CD4-positive, alpha-beta T cell treated with Interleukin-17A for 4 hours (primary cell): ENCODE measurements at regions not wholly inside any gene's neighbourhood (a gene's known extent, or its start where the extent isn't known, plus 50 kb on each side); places are given as distances from the start of the nearest gene placed in this dataset.
A peak's percentile ranks its signal among the peaks of the same experiment; 100 is the strongest.

Experiments used
- DNase-seq: peaks from one replicate; pipeline ENCODE4 v3.0.0-alpha.2; 2020; ENCODE audit warnings: mixed read lengths

GRCh38 chr15:91476861-91477260 lies 376.6 kb upstream of the SLCO3A1 start:
- DNase-seq: no peak

- no peak for DNase-seq
Measured at GRCh38 chr15:91478717-91479191, 374.8 kb upstream of the SLCO3A1 start.

- DNase-seq: no peak
Measured at GRCh38 chr15:91480426-91480825, 373.1 kb upstream of the SLCO3A1 start.

GRCh38 chr15:91482799-91483198 lies 370.7 kb upstream of the SLCO3A1 start:
- no peak for DNase-seq

- no peak for DNase-seq
Measured at GRCh38 chr15:91484141-91484540, 369.4 kb upstream of the SLCO3A1 start.

- DNase-seq: no peak
Measured at GRCh38 chr15:91488452-91488851, 365.1 kb upstream of the SLCO3A1 start.

GRCh38 chr15:91490211-91490610 lies 363.3 kb upstream of the SLCO3A1 start:
- no peak for DNase-seq

GRCh38 chr15:91491101-91491950 lies 362.2 kb upstream of the SLCO3A1 start:
- no peak for DNase-seq

- DNase-seq: no peak
Measured at GRCh38 chr15:91496754-91497691, 356.5 kb upstream of the SLCO3A1 start.

GRCh38 chr15:91498046-91498748 lies 355.3 kb upstream of the SLCO3A1 start:
- no peak for DNase-seq

GRCh38 chr15:91498749-91499062 lies 354.8 kb upstream of the SLCO3A1 start:
- no peak for DNase-seq

GRCh38 chr15:91499774-91500383 lies 353.6 kb upstream of the SLCO3A1 start:
- DNase-seq: no peak

- no peak for DNase-seq
Measured at GRCh38 chr15:91508633-91509032, 344.9 kb upstream of the SLCO3A1 start.

- no peak for DNase-seq
Measured at GRCh38 chr15:91514147-91514546, 339.4 kb upstream of the SLCO3A1 start.

- DNase-seq: no peak
Measured at GRCh38 chr15:91515188-91515754, 338.2 kb upstream of the SLCO3A1 start.

- DNase-seq: no peak
Measured at GRCh38 chr15:91516866-91517265, 336.6 kb upstream of the SLCO3A1 start.

- DNase-seq: no peak
Measured at GRCh38 chr15:91517491-91518200, 335.9 kb upstream of the SLCO3A1 start.

GRCh38 chr15:91520850-91521249 lies 332.7 kb upstream of the SLCO3A1 start:
- no peak for DNase-seq

- no peak for DNase-seq
Measured at GRCh38 chr15:91521548-91521947, 332.0 kb upstream of the SLCO3A1 start.

GRCh38 chr15:91521996-91522395 lies 331.5 kb upstream of the SLCO3A1 start:
- no peak for DNase-seq

- peak; percentile 10 for DNase-seq
Measured at GRCh38 chr15:91522605-91523332, 330.7 kb upstream of the SLCO3A1 start.
